D341Med (cell line): ENCODE measurements at regions not wholly inside any gene's neighbourhood (a gene's known extent, or its start where the extent isn't known, plus 50 kb on each side); places are given as distances from the start of the nearest gene placed in this dataset.
"Not testable (repeated sequence)": the region's sequence is repeated elsewhere in the genome, so short reads cannot be mapped to it uniquely, and the experiment has no call there.

Experiments
- DNase-seq: peaks from one replicate; pipeline ENCODE4 v3.0.0; 2012; ENCODE audit warnings: low spot score

- no peak for DNase-seq
Measured at GRCh38 chr6:6412700-6413099, 92.2 kb upstream of the F13A1 start.

GRCh38 chr6:6414931-6415330, 94.5 kb upstream of the F13A1 start:
- no peak for DNase-seq

DNA sequence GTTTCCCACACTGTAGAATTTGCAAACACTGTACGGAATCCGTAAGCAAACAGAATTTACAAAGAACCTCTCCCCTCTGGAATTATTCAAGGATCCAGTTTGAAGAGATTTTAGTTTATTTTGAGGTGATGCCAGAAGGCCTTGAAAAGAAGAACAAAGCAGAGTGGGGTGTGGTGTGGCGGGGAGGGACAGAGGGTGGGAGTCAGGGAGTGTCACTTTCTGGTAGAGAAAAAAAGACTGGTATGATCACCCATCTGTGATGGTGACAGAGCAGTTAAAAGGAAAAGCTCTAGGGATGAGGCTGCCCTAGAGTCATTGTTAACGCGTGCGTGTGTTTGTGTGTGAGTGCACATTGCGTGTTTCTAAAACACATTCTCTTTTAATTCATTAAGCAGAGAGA, 97.0 kb upstream of the F13A1 start:
- DNase-seq = no peak

DNA sequence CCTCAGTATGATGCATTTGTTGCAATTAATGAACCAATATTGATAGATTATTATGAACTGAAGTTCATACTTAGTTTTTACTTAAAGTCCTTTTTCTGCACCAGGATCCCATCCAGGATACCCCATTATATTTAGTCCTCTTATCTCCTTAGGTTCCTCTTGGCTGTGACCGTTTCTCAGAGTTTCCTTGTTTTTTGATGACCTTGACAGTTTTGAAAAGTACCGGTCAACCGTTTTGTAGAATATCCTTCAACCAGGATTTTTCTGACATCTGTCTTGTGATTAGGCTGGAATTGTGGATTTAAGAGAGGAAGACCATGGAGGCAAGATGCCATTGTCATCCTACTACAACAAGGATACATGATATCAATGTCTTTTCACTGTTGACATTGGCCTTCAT, 98.0 kb upstream of the F13A1 start:
- DNase-seq = no peak

- DNase-seq = no peak
Measured at GRCh38 chr6:6420107-6420506, 99.6 kb upstream of the F13A1 start.

DNA sequence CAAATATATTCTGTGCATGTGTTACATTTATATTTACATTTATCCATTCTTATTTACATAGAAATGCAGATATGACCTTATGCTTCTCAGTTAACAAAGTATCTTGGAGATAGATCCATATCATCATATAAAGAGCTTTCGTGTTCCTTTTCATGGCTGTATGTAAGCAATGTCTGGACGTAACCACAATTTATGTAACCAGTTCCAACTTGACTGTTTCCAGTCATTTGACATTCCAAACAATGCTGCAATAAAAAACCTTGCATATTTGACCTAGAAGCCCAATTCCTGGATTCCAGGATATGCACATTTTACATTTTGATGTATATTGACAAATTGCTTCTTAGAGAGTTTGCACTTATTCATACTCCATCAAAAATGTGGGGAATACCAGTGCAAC, 113.7 kb upstream of the F13A1 start:
- no peak for DNase-seq

DNA sequence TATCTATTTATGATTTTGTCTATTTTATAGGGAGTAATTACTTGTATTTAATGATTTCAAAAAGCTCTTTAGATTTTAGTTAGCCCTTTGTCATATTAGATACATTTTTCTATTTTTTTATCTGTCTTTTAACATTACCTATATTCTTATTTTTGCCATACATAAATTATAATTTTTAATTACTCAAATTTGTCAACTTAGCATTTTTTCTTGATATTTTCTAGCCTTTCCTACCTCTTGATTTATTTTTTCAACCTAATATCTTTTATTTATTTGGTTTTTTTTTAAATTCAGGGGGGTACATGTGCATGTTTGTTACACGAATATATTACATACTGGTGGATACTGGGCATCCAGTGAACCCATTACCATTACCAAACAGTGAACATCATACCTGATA, 114.3 kb upstream of the F13A1 start:
- no peak for DNase-seq

DNA sequence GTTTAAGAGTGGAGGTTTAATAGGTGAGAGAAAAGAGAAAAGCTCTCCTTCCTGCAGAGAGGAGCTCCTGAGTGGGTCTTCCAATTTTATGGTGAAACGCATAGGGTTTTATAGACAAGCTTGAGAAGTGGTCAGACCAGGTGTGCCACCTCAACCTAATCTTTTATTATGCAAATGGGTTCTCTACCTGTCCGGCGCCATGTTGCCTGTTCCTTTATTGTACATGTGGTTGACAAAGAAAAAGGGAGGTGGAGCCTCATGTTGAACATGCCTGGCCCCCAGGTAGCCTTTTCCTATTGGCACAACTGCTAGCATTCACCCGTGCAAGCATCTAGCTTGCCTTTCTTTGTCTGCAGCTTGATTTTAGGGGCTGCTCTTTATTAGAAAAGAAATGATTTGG, 115.9 kb upstream of the F13A1 start:
- DNase-seq = no peak

DNA sequence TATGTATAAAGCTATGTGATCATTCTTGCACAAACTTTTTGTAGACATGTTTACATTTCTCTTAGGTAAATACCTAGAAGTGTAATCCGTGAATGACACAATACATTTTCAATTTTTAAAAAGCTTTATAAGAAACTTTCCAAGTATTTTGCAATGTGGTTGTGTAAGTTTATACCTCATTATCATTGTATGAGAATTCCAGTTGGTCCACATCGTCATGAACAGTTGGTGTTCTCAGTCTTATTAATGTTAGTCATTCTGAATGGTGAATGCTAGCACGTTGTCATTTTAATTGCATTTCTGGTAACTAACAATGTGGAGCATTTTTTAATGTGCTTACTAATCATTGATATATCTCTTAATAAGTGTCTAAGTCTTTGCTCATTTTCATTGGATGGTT, 116.5 kb upstream of the F13A1 start:
- DNase-seq = no peak

- no peak for DNase-seq
Measured at GRCh38 chr6:6438286-6438685, 117.8 kb upstream of the F13A1 start.

DNA sequence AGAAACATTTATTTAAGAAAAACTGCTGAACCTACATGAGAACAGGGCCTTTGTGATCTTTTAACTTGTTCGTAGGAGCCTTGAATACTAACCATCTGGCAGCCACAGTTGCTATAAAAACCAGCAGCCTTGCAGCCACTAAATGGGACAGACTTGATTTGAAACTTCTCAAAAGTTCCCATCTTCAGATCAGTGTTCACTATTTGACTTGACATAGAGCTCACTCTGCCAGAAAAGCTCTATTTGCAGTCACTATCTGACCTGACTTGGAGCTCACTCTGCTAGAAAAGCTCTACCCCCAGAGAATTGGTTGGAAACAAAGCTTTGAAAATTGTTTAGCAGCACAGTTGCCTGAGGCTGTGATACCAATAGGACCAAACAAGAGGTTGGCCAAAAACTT, 119.3 kb upstream of the F13A1 start:
- DNase-seq = no peak

GRCh38 chr6:6452002-6452401, 131.5 kb upstream of the F13A1 start:
- no peak for DNase-seq

- no peak for DNase-seq
Measured at GRCh38 chr6:6453186-6453585, 132.7 kb upstream of the F13A1 start.

GRCh38 chr6:6455272-6455671, 133.2 kb upstream of the LY86 start:
- DNase-seq = no peak

- DNase-seq = no peak
Measured at GRCh38 chr6:6458172-6458571, 130.3 kb upstream of the LY86 start.

DNA sequence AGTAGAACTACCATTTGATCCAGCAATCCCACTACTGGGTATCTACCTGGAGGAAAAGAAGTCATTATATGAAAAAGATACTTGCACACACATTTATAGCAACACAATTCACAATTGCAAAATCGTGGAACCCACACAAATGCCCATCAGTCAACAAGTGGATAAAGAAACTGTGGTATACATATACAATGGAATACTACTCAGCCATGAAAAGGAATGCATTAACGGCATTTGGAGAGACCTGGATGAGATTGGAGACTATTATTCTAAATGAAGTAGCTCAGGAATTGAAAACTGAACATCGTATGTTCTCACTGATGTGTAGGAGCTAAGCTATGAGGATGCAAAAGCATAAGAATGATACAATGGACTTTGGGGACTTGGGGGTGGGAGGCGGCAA, 128.6 kb upstream of the LY86 start:
- not testable (repeated sequence) for DNase-seq

DNA sequence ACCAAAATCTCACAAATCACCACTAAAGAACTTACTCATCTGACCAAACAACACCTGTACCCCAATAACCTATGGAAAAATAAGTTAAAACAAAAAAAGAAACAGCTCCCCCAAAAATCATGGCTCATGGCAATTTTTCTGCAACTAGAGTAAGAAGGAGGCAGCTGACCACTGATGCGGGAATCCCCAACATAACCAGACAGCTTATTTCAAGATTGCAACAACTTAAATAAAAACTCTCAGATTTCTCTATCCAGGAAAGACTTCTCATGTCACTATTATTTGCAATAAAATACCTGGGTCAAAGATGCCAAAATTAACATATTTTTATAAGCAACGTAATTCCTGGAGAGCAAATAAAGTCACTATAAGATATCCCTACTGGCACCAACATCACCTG, 128.1 kb upstream of the LY86 start:
- DNase-seq = no peak

DNA sequence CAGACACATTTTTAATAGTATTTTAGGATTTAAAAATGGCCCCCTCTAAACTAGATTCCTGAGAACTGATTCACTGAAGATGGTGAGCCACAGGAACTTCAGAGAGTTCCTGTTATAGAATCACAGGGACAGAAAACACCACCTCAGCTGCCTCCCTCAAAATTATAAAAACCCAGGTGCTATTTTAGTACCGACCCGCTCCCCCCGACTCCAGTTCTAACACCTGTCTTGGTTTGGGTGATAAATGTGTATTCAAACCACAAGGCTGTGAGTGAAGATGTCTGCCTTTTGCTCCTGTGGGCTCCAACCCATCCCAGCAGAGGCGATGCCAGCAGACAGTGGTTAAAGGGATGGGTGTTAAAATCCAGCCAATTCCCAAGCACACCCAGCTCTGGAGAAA, 127.4 kb upstream of the LY86 start:
- DNase-seq = no peak

- DNase-seq = no peak
Measured at GRCh38 chr6:6466967-6467761, 121.4 kb upstream of the LY86 start.

DNA sequence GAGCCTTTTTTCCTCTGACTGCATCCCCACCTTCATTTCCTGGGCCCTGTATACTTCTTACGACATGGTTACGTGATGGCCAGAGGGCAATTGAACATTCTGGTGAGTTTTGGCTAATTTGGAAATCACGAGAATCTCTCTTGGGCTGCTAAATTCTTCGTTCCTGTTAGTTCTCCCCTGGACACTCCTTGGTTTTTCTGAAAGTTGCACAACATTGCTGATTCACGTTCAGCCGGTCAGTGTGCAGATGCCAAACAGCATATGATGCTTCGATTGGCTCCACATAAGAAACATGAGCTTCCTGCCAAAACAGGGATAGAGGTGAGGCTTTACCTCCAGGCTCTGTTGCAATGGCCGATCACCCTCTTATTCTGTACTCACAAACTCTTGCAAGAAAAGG, 119.4 kb upstream of the LY86 start:
- no peak for DNase-seq

- no peak for DNase-seq
Measured at GRCh38 chr6:6470123-6470522, 118.4 kb upstream of the LY86 start.

DNA sequence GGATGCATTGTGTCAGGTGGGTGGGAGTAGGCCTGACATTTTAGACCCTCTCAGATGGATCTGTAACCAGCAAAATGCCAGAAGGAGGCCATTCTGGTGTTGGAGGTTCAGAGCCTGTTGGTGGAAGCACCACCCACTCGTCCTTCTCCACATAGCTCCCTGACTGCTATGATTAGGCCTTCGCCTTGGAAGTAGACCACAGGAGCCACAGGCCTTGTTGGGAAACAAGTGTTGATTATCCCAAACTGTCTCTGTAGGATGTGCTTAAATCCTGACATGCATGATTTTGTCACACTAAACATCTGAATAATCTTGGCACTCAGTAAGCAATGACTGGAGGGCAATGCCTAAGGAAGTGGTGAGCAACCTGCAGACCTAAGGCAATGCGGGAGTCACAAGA, 117.2 kb upstream of the LY86 start:
- DNase-seq = no peak

GRCh38 chr6:6474170-6474920, 114.2 kb upstream of the LY86 start:
- DNase-seq = no peak

DNA sequence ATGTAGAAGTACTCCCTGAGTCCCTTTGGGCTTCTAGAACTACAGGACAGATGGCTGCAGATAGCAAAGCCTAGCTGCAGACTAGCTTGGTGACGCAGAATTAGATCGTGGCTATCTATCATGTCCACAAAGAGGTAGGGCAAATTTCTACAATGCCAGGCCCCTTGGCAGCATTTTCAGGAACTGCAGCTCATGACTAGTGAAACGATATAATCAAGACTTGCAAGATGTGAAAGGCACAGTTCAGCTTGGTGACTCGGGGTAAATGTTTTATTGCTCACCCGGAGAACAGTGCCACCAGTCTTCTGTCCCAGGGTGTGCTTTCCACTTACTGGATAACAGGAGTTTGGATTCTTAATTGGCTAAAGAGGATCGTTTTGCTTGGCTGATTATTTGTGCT, 108.7 kb upstream of the LY86 start:
- DNase-seq = no peak
